ENCODE measurements at regions not wholly inside any gene's neighbourhood (a gene's known extent, or its start where the extent isn't known, plus 50 kb on each side); places are given as distances from the start of the nearest gene placed in this dataset.
A peak's percentile ranks its signal among the peaks of the same experiment; 100 is the strongest.

DNA sequence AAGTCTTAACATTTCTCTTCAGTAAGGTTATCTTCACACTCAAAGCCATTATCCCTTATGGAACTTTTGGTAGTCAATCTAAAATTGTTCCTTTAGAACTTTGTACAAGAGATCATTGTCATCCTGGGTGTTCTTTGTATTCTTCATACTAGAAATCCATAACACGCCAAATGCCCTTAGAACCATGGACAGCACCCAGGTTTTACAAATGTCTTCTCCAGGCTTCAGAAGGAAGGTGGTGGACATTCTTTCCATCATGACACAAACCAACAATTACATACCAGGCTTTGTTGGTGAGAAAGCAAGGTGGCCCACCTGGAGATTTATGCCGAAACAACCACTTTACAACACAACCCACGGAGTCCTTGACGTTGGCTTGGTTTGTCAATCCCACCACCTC is 365.6 kb upstream of the TBX3 start:
- TF ChIP-seq EP300 (IDR thresholded peaks at IDR 0.05) (no peak), CHD4 (IDR thresholded peaks at IDR 0.05; ENCODE audit: borderline replicate concordance) (no peak), MAZ (IDR thresholded peaks at IDR 0.05; ENCODE audit: borderline replicate concordance, low read depth, low read length) (no peak), HDAC2 (IDR thresholded peaks at IDR 0.05) (no peak), KDM1A (IDR thresholded peaks at IDR 0.05; ENCODE audit: low read depth) (no peak), CBX2 (IDR thresholded peaks at IDR 0.05; ENCODE audit: borderline replicate concordance, low read depth) (no peak), RARB (CRISPR knock-in tag; IDR thresholded peaks at IDR 0.05) (no peak), PBX3 (IDR thresholded peaks at IDR 0.05) (no peak), EHMT2 (IDR thresholded peaks at IDR 0.05; ENCODE audit: low read depth) (peak; percentile 69; the same call in 1 of the 2 replicates), NFE2L2 (conservative IDR thresholded peaks at IDR 0.05; ENCODE audit: low read length) (no peak), HOXB5 (CRISPR knock-in tag; IDR thresholded peaks at IDR 0.05) (no peak), POLR2AphosphoS2 (conservative IDR thresholded peaks at IDR 0.05; ENCODE audit: low read length) (no peak), PHF8 (IDR thresholded peaks at IDR 0.05; ENCODE audit: borderline replicate concordance, low read depth) (no peak), ESRRA (IDR thresholded peaks at IDR 0.05; ENCODE audit: borderline replicate concordance, low read length) (no peak), ZSCAN20 (CRISPR knock-in tag; IDR thresholded peaks at IDR 0.05) (no peak), KDM5A (IDR thresholded peaks at IDR 0.05) (no peak)
- TF ChIP-seq, protein P1, sequence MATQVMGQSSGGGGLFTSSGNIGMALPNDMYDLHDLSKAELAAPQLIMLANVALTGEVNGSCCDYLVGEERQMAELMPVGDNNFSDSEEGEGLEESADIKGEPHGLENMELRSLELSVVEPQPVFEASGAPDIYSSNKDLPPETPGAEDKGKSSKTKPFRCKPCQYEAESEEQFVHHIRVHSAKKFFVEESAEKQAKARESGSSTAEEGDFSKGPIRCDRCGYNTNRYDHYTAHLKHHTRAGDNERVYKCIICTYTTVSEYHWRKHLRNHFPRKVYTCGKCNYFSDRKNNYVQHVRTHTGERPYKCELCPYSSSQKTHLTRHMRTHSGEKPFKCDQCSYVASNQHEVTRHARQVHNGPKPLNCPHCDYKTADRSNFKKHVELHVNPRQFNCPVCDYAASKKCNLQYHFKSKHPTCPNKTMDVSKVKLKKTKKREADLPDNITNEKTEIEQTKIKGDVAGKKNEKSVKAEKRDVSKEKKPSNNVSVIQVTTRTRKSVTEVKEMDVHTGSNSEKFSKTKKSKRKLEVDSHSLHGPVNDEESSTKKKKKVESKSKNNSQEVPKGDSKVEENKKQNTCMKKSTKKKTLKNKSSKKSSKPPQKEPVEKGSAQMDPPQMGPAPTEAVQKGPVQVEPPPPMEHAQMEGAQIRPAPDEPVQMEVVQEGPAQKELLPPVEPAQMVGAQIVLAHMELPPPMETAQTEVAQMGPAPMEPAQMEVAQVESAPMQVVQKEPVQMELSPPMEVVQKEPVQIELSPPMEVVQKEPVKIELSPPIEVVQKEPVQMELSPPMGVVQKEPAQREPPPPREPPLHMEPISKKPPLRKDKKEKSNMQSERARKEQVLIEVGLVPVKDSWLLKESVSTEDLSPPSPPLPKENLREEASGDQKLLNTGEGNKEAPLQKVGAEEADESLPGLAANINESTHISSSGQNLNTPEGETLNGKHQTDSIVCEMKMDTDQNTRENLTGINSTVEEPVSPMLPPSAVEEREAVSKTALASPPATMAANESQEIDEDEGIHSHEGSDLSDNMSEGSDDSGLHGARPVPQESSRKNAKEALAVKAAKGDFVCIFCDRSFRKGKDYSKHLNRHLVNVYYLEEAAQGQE (IDR thresholded peaks at IDR 0.05): peak; percentile 88
- ATAC-seq (no peak), FAIRE-seq (no peak), DNase-seq (ENCODE audit: low read depth in 1 of 2, low spot score in 1 of 2) (no peak)
- Histone ChIP-seq H3K9me3 (0 out of 3 replicates have a peak, but pooled peaks cover 14% of the 10 kb centered on the region), H3K4me3 (no peak overlapping the region), H3K4me1 (no peaks in the 10 kb centered on the region), H3K4me2 (no peak overlapping the region), H3K27ac (no peak overlapping the region)
- POLR2A ChIA-PET: no interaction called here
- CTCF ChIA-PET: interaction anchor here (0.6 to 1.2 kb wide), 2 partner anchors 33 to 1069 kb away, joined by 3 to 4 read pairs; no protein-coding TSS in a partner anchor
- 29% methylated on average over 4 of the region's 4 CpGs for WGBS (ENCODE audit: missing lambda C conversion rate)

- peak in 1 of 2 experiments; percentile 13 for DNase-seq (ENCODE audit: low read depth in 1 of 2, low spot score in 1 of 2)
- Histone ChIP-seq H3K27ac (no peak overlapping the region), H3K4me2 (no peak overlapping the region), H3K9me3 (peaks cover 1% of the 10 kb centered on the region; the same call in 1 of the 3 replicates), H3K4me1 (no peaks in the 10 kb centered on the region), H3K4me3 (no peak overlapping the region)
- no peak for ATAC-seq
- TF ChIP-seq, protein P1 (IDR thresholded peaks at IDR 0.05): no peak
- TF ChIP-seq USF2 (IDR thresholded peaks at IDR 0.05): 0 out of 2 replicates have a peak, but pooled peaks have one; percentile 32
- ChIA-PET CTCF (interaction anchor here (0.8 kb wide), 1 partner anchor 12 kb away, joined by 3 read pairs; no protein-coding TSS in a partner anchor), POLR2A (no interaction called here)
- 25% methylated on average over 1 of the region's 1 CpG for WGBS (ENCODE audit: missing lambda C conversion rate)
- FAIRE-seq: no peak
These were observed 362.8 kb upstream of the TBX3 start for GRCh38 chr12:115046805-115047204.

Data from A549 (cell line).